HepG2 (cell line): ENCODE measurements at regions not wholly inside any gene's neighbourhood (a gene's known extent, or its start where the extent isn't known, plus 50 kb on each side); places are given as distances from the start of the nearest gene placed in this dataset.

ENCODE experiments used
- ATAC-seq: fragments of 200-7000 bp; cut with Tn5 transposase; 3 replicates; pipeline ENCODE4 v1.9.1; 2020; ENCODE audit warnings: mild to moderate bottlenecking, moderate library complexity
- BruUV-seq: library from RNA; stranded (reverse); fragments of 400-500 nt; replicated peaks from 2 replicates; lab custom pipeline; 2021; lab: Mats Ljungman, UMichigan
- CTCF ChIA-PET: fragments of 300-600 bp; formaldehyde crosslinking; extraction: SDS; loops from one replicate; lab custom pipeline; 2021; ENCODE audit warnings: low total read pairs, inconsistent platforms, low intra/inter-chr PET ratio; lab: Yijun Ruan, JAX
- POLR2A ChIA-PET: fragments of 350-600 bp; sonication (Branson Sonifier 250); formaldehyde crosslinking; loops from one replicate; lab custom pipeline; 2020; ENCODE audit warnings: antibody characterized with exemption, inconsistent platforms; lab: Yijun Ruan, JAX
- DNase-seq: peaks from one replicate; pipeline ENCODE4 v3.0.0-alpha.2; 2015; ENCODE audit warnings: low spot score
- FAIRE-seq: peaks from 3 replicates; lab custom pipeline; 2011; peaks lifted over from hg19 to GRCh38; lab: Jason Lieb, UNC
- H2AFZ ChIP-seq: one replicate; pipeline ENCODE4 v1.6.1; 2011; ENCODE audit warnings: low read length, inconsistent platforms
- H3K27ac ChIP-seq: fragments of 300-600 bp; 3 replicates; pipeline ENCODE4 v1.8.0; 2011; ENCODE audit warnings: mixed run types, mild to moderate bottlenecking, mixed read lengths, low read length, inconsistent platforms; ENCODE audit not compliant: insufficient read depth; ENCODE audit errors: extremely low read length
- H3K27me3 ChIP-seq, 2 experiments: fragments of 200-600 bp in 1 of 2; 2 replicates in 1 of 2; 3 replicates in 1 of 2; pipeline versions ENCODE4 v1.6.0 to v1.8.0; 2011; ENCODE audit warnings: low read length in 2 of 2, mild to moderate bottlenecking in 2 of 2, moderate library complexity in 2 of 2, inconsistent platforms in 1 of 2; ENCODE audit not compliant: insufficient read depth in 2 of 2, control insufficient read depth in 1 of 2
- H3K36me3 ChIP-seq, 2 experiments: fragments of 200-600 bp in 1 of 2; replicated peaks in 1 of 2; 2 replicates in 1 of 2; 3 replicates in 1 of 2; pipeline versions ENCODE4 v1.5.1 to v1.8.0; 2011; ENCODE audit warnings: low read length in 2 of 2, inconsistent platforms in 1 of 2; ENCODE audit not compliant: insufficient read depth in 2 of 2, control insufficient read depth in 1 of 2
- H3K4me1 ChIP-seq: 2 replicates; pipeline ENCODE4 v1.5.1; 2012; ENCODE audit warnings: low read length, inconsistent platforms; ENCODE audit not compliant: insufficient read depth
- H3K4me2 ChIP-seq: 2 replicates; pipeline ENCODE4 v1.6.0; 2011; ENCODE audit warnings: low read depth, low read length, inconsistent platforms
- H3K4me3 ChIP-seq, 3 experiments: fragments of 200-600 bp in 1 of 3; sonication (generic), shearing (Covaris generic) in 1 of 3; replicated peaks in 1 of 3; 2 replicates each; pipeline ENCODE4 v1.5.1; 2011 to 2016; ENCODE audit warnings: low read length in 3 of 3, inconsistent platforms in 2 of 3, low read depth in 2 of 3, mild to moderate bottlenecking in 2 of 3, control low read depth in 1 of 3, mixed read lengths in 1 of 3; ENCODE audit not compliant: insufficient read depth in 1 of 3
- H3K79me2 ChIP-seq: one replicate; pipeline ENCODE4 v1.6.1; 2011; ENCODE audit warnings: low read length, inconsistent platforms; ENCODE audit not compliant: insufficient read depth
- H3K9ac ChIP-seq: 2 replicates; pipeline ENCODE4 v1.6.0; 2011; ENCODE audit warnings: mild to moderate bottlenecking, low read depth, low read length, inconsistent platforms; ENCODE audit not compliant: insufficient read depth
- H3K9me3 ChIP-seq: 2 replicates; pipeline ENCODE4 v1.5.1; 2012; ENCODE audit warnings: mild to moderate bottlenecking, low read length
- H4K20me1 ChIP-seq: 2 replicates; pipeline ENCODE4 v1.6.0; 2011; ENCODE audit warnings: inconsistent platforms, mild to moderate bottlenecking, low read length, moderate library complexity; ENCODE audit not compliant: insufficient read depth
- ELF4 ChIP-seq: sonication (generic); formaldehyde crosslinking; IDR thresholded peaks from 2 replicates; pipeline ENCODE4 v1.5.0; 2020; ENCODE audit warnings: missing genetic modification reagents, mild to moderate bottlenecking, moderate library complexity, borderline replicate concordance
- HNRNPL ChIP-seq: fragments of 200-400 bp; formaldehyde crosslinking; IDR thresholded peaks from 2 replicates; pipeline ENCODE4 v1.6.1; 2017; ENCODE audit warnings: mild to moderate bottlenecking, low read depth, low read length
- MLLT10 ChIP-seq: sonication (generic); formaldehyde crosslinking; IDR thresholded peaks from 2 replicates; pipeline ENCODE4 v1.4.0; 2020; ENCODE audit warnings: missing genetic modification reagents
- SMARCE1 ChIP-seq: fragments of 450-650 bp; IDR thresholded peaks from 2 replicates; pipeline ENCODE4 v1.6.1; 2017; ENCODE audit warnings: borderline replicate concordance
- SOX6 ChIP-seq, 2 experiments: fragments of 450-650 bp in 1 of 2; sonication (generic) in 1 of 2; formaldehyde crosslinking in 1 of 2; IDR thresholded peaks; 2 replicates each; pipeline versions ENCODE4 v1.4.0 to v1.6.1; 2017 to 2020; ENCODE audit warnings: antibody characterized with exemption in 1 of 2, mild to moderate bottlenecking in 1 of 2, missing genetic modification reagents in 1 of 2
- YY1 ChIP-seq: IDR thresholded peaks from 2 replicates; pipeline ENCODE4 v1.6.1; 2011; ENCODE audit warnings: low read length, low read depth, moderate library complexity, mild to moderate bottlenecking; ENCODE audit not compliant: insufficient read depth, insufficient replicate concordance
- ZMYM3 ChIP-seq: sonication (generic); formaldehyde crosslinking; IDR thresholded peaks from 2 replicates; pipeline ENCODE4 v1.5.1; 2020; ENCODE audit warnings: mild to moderate bottlenecking, missing genetic modification reagents
- ZNF720 ChIP-seq: sonication (generic); formaldehyde crosslinking; IDR thresholded peaks from 2 replicates; pipeline ENCODE4 v1.4.0; 2020; ENCODE audit warnings: missing genetic modification reagents
- WGBS: methylation state at CpG from one replicate; pipeline ENCODE4 v1.1.6; 2017; ENCODE audit warnings: low lambda C conversion rate; 5-methylcytosine and 5-hydroxymethylcytosine counted together
- in situ Hi-C: cut with HindIII; loops from 2 replicates; pipeline ENCODE4 v1.10.0; 2017; ENCODE audit warnings: low pct_unique_long_range_greater_than_20kb; ENCODE audit not compliant: extremely low pct_ligation_motif_present
- intact Hi-C: fragments of 100-400 bp; cut with micrococcal nuclease; formaldehyde crosslinking; loops from one replicate; pipeline ENCODE4 v1.10.0; 2022; ENCODE audit not compliant: unreplicated experiment
- TF ChIP-seq, protein P1 (sequence below): IDR thresholded peaks from 2 replicates; pipeline ENCODE4 v1.6.1; 2016; ENCODE audit warnings: mild to moderate bottlenecking, missing biosample characterization, missing genetic modification reagents
- TF ChIP-seq, protein P2 (sequence below): sonication (generic); formaldehyde crosslinking; IDR thresholded peaks from 2 replicates; pipeline ENCODE4 v1.9.0; 2021; ENCODE audit warnings: missing genetic modification reagents, mild to moderate bottlenecking, borderline replicate concordance
- TF ChIP-seq, protein P3 (sequence below): fragments of 450-650 bp; IDR thresholded peaks from 2 replicates; pipeline ENCODE4 v1.6.1; 2017
- TF ChIP-seq, protein P4 (sequence below): sonication (generic); formaldehyde crosslinking; IDR thresholded peaks from 2 replicates; pipeline ENCODE4 v1.4.0; 2020; ENCODE audit warnings: mild to moderate bottlenecking, missing genetic modification reagents, borderline replicate concordance

DNA sequence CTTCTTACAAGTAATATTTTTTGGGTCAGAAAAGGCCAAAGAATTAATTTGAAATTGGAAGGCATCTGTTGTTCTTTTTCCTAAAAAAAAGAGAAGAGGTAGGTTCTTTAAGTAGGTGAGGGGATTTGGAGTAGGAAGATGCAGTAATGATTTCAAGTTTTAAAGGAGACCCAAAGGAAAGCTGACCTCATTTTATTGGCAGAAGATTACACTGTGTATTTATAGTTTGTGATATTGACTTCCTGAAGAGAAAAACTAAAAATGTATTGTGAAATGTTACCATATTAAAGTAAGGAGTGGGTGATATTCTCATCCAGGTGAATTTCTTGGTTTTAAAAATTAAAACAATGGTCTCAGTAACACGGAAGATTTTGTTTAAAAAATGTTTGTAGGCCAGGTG is 56.6 kb upstream of the CELF2 start:
- Histone ChIP-seq H3K36me3 (no peaks in the 10 kb centered on the region), H3K9me3 (no peaks in the 10 kb centered on the region), H3K4me1 (no peaks in the 10 kb centered on the region), H3K79me2 (no peaks in the 10 kb centered on the region), H3K27ac (no peak overlapping the region), H3K27me3 (no peaks in the 10 kb centered on the region), H4K20me1 (no peaks in the 10 kb centered on the region), H3K4me2 (no peak overlapping the region), H2AFZ (no peak overlapping the region), H3K4me3 (no peak overlapping the region), H3K9ac (no peak overlapping the region)
- intact Hi-C loops (no loop called here), in situ Hi-C loops (no loop called here)
- FAIRE-seq (no peak), DNase-seq (no peak), ATAC-seq (no peak)
- ChIA-PET CTCF (no interaction called here), POLR2A (no interaction called here)
- WGBS = 5% methylated on average over 1 of the region's 1 CpG
- TF ChIP-seq, protein P1, sequence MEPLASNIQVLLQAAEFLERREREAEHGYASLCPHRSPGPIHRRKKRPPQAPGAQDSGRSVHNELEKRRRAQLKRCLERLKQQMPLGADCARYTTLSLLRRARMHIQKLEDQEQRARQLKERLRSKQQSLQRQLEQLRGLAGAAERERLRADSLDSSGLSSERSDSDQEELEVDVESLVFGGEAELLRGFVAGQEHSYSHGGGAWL (CRISPR knock-in tag) = no peak
- TF ChIP-seq SOX6 (IDR thresholded peaks at IDR 0.05) (no peak), SOX6 (CRISPR knock-in tag; IDR thresholded peaks at IDR 0.05) (no peak), YY1 (no peak), MLLT10 (no peak), ZNF720 (CRISPR knock-in tag) (no peak), ZMYM3 (no peak), SMARCE1 (no peak), HNRNPL (no peak), ELF4 (CRISPR knock-in tag) (no peak)
- TF ChIP-seq, protein P2, sequence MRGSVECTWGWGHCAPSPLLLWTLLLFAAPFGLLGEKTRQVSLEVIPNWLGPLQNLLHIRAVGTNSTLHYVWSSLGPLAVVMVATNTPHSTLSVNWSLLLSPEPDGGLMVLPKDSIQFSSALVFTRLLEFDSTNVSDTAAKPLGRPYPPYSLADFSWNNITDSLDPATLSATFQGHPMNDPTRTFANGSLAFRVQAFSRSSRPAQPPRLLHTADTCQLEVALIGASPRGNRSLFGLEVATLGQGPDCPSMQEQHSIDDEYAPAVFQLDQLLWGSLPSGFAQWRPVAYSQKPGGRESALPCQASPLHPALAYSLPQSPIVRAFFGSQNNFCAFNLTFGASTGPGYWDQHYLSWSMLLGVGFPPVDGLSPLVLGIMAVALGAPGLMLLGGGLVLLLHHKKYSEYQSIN (CRISPR knock-in tag) = no peak
- TF ChIP-seq, protein P3, sequence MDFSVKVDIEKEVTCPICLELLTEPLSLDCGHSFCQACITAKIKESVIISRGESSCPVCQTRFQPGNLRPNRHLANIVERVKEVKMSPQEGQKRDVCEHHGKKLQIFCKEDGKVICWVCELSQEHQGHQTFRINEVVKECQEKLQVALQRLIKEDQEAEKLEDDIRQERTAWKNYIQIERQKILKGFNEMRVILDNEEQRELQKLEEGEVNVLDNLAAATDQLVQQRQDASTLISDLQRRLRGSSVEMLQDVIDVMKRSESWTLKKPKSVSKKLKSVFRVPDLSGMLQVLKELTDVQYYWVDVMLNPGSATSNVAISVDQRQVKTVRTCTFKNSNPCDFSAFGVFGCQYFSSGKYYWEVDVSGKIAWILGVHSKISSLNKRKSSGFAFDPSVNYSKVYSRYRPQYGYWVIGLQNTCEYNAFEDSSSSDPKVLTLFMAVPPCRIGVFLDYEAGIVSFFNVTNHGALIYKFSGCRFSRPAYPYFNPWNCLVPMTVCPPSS = no peak
- TF ChIP-seq, protein P4, sequence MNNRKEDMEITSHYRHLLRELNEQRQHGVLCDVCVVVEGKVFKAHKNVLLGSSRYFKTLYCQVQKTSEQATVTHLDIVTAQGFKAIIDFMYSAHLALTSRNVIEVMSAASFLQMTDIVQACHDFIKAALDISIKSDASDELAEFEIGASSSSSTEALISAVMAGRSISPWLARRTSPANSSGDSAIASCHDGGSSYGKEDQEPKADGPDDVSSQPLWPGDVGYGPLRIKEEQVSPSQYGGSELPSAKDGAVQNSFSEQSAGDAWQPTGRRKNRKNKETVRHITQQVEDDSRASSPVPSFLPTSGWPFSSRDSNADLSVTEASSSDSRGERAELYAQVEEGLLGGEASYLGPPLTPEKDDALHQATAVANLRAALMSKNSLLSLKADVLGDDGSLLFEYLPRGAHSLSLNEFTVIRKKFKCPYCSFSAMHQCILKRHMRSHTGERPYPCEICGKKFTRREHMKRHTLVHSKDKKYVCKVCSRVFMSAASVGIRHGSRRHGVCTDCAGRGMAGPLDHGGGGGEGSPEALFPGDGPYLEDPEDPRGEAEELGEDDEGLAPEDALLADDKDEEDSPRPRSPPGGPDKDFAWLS (CRISPR knock-in tag) = no peak
- BruUV-seq = no TSS peak
